C4-2B (cell line): ENCODE measurements at regions not wholly inside any gene's neighbourhood (a gene's known extent, or its start where the extent isn't known, plus 50 kb on each side); places are given as distances from the start of the nearest gene placed in this dataset.

Experiments
- H3K27ac ChIP-seq: fragments of 450-650 bp; 2 replicates; pipeline ENCODE4 v1.5.1; 2017
- ZFX ChIP-seq: fragments of 450-650 bp; IDR thresholded peaks from 2 replicates; pipeline ENCODE4 v1.6.1; 2017
- TF ChIP-seq, protein P1 (sequence below): fragments of 450-650 bp; conservative IDR thresholded peaks from 2 replicates; pipeline ENCODE4 v1.5.1; 2017; ENCODE audit warnings: mild to moderate bottlenecking

GRCh38 chr21:14785679-14786078 lies 239.6 kb upstream of the SAMSN1 start:
- H3K27ac ChIP-seq, result no peak overlapping the region
- TF ChIP-seq ZFX, result no peak
- TF ChIP-seq, protein P1, sequence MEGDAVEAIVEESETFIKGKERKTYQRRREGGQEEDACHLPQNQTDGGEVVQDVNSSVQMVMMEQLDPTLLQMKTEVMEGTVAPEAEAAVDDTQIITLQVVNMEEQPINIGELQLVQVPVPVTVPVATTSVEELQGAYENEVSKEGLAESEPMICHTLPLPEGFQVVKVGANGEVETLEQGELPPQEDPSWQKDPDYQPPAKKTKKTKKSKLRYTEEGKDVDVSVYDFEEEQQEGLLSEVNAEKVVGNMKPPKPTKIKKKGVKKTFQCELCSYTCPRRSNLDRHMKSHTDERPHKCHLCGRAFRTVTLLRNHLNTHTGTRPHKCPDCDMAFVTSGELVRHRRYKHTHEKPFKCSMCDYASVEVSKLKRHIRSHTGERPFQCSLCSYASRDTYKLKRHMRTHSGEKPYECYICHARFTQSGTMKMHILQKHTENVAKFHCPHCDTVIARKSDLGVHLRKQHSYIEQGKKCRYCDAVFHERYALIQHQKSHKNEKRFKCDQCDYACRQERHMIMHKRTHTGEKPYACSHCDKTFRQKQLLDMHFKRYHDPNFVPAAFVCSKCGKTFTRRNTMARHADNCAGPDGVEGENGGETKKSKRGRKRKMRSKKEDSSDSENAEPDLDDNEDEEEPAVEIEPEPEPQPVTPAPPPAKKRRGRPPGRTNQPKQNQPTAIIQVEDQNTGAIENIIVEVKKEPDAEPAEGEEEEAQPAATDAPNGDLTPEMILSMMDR, result no peak

DNA sequence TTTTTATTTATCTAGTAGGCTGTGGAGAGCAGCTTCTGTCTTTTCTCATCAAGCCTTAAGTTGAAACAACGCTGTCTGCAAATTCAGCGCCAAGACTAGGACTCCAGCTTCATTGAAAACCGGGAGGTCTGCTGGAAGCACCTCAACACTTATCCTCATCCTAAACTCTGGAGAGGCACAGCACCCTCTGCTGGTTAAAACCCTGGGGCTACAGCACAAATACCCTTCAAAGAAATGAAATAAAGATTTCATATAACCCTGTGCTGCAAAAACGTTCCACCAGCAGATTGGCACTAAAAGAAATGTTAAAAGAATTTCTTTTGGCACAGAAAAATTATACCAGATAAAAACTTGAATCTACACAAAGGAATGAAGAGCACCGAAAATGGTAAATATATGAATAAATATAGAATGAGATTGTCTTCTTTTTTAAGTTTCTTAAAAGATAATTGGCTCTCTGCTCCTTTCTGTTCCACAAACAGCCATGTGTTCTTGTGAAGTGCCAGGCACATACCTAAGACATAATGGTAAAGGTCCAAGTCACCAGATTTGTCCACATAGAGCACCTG lies 227.7 kb upstream of the SAMSN1 start:
- no peak overlapping the region for H3K27ac ChIP-seq
- no peak for TF ChIP-seq ZFX
- TF ChIP-seq, protein P1, result peak; percentile 65

DNA sequence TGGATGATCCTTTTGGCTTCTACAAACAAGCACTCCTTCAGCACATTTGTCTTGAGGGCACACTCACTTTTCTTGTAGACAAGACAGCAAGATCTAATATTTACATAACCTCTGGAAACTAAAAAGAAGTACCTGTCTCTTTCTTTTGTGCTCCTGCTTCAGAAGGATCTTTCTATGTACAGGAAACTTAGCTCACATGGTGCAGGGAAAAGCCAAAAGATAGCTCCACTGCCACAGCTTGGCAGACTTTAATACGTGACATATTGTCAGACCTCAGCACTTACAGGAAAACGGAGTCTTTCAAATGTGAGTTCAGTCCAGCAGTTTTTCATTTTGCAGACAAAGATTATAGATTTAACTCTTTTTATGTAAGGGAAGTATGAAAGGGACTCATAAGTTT lies 225.5 kb upstream of the SAMSN1 start:
- TF ChIP-seq, protein P1, result no peak
- no peak for TF ChIP-seq ZFX
- H3K27ac ChIP-seq, result no peak overlapping the region

- no peak overlapping the region for H3K27ac ChIP-seq
- TF ChIP-seq, protein P1, result no peak
- no peak for TF ChIP-seq ZFX
Observed at GRCh38 chr21:14768042-14768441, 221.9 kb upstream of the SAMSN1 start.

DNA sequence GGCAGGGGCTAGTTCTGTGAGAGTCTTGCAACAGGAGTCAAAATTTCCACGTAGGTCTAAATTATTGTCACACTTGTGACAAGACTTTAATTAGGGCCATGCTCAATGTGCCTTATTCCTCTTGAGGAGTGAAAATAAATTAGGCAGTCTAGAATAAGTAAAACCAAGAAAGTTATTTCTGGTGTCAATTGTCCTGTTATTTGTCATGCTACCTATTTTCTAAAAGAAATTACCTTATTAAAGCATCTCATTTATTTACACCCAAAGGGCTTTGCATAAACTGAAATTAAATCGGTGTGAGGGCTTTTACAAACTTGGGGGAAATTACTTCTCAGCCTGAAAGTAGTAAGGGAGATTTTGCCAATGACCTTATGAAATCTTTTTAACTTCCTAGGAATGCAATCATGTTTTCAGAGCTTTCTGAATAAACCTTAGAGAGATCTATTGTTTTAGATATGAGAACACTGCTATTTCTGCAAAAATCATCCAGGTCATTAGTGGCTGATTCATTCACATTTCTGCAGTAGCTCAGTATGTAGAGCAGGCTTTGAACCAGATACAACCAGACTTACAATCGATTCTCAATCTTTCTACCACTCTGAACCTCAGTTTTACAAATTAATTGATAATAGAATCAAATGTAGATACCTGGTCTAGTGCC lies 221.2 kb upstream of the SAMSN1 start:
- no peak for TF ChIP-seq ZFX
- TF ChIP-seq, protein P1, result no peak
- H3K27ac ChIP-seq, result no peak overlapping the region

DNA sequence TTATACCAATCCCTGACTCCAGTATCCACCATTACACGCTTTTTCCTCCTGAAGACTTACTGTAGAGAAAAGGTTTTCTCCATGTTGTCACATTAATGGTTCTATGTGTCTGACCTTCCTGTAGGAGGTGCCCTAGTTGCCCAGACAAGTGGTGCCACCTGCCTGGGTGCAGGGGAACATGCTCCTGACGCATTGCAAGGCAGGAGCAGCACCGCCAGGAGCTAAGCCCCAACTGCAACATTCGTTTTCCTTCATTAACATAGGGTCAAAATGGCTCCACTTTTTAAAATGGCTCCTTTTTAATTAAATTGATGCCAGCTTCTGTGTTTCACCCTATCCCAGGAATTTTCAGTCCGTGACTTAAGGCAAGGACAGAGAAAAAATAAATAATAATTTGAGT lies 220.1 kb upstream of the SAMSN1 start:
- no peak overlapping the region for H3K27ac ChIP-seq
- TF ChIP-seq ZFX, result no peak
- TF ChIP-seq, protein P1, result peak; percentile 21

GRCh38 chr21:14763695-14764064 lies 217.6 kb upstream of the SAMSN1 start:
- TF ChIP-seq, protein P1, result no peak
- H3K27ac ChIP-seq, result no peak overlapping the region
